HFF-Myc (cell line): ENCODE measurements at regions not wholly inside any gene's neighbourhood (a gene's known extent, or its start where the extent isn't known, plus 50 kb on each side); places are given as distances from the start of the nearest gene placed in this dataset.
"Not testable (repeated sequence)": the region's sequence is repeated elsewhere in the genome, so short reads cannot be mapped to it uniquely, and the experiment has no call there.

Source experiments
- DNase-seq: peaks from one replicate; pipeline ENCODE4 v3.0.0-alpha.2; 2011; ENCODE audit warnings: low read depth; ENCODE audit errors: extremely low read depth
- H3K4me3 ChIP-seq: replicated peaks from 2 replicates; pipeline ENCODE4 v1.5.1; 2011; ENCODE audit warnings: low read depth, mild to moderate bottlenecking, control low read depth, low read length
- CTCF ChIP-seq: IDR thresholded peaks from 2 replicates; pipeline ENCODE4 v1.5.1; 2012; ENCODE audit warnings: mild to moderate bottlenecking, low read depth, low read length, control low read depth; ENCODE audit errors: missing control alignments

GRCh38 chr18:9020221-9020620, 82.3 kb upstream of the NDUFV2 start:
- TF ChIP-seq CTCF: no peak
- H3K4me3 ChIP-seq: no peak overlapping the region
- no peak for DNase-seq

DNA sequence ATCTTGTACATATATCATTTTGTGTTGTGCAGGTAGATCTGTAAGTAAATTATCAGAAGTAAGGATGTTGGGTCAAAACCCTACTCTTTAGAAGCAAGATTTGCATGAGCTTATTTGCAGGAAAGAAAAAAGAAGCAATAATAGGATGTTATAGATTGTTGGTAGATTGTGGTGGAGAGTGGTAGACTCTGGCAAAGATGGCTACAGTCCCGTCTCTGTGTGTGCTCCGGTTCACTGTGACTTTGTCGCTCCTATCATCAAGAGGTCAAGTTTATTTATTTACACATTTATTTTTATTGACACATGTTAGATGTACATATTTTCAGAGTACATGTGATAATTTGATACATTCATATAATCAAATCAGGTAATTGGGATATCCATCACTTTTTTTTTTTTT, 81.0 kb upstream of the NDUFV2 start:
- no peak for DNase-seq
- no peak for TF ChIP-seq CTCF
- no peak overlapping the region for H3K4me3 ChIP-seq

- TF ChIP-seq CTCF: no peak
- H3K4me3 ChIP-seq: no peak overlapping the region
- no peak for DNase-seq
Measured at GRCh38 chr18:9022397-9023155, 79.9 kb upstream of the NDUFV2 start.

DNA sequence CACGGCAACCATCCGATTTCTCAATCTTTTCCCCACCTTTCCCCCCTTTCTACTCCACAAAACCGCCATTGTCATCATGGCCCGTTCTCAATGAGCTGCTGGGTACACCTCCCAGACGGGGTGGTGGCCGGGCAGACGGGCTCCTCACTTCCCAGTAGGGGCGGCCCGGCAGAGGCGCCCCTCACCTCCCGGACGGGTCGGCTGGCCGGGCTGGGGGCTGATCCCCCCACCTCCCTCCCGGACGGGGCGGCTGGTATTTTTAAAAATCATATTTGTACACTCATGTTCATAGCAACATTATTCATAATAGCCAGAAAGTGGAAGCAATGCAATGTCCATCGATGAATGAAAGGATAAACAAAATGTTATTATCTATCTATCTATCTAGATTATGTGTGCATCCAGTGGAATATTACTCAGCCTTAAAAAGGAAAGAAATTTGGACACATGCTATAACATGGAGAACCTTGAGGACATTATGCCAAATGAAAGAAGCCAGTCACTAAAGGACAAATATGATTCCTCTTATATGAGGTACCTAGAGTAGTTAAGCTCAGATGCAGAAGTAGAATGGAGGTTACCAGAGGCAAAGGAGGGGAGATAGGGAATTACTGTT, 78.4 kb upstream of the NDUFV2 start:
- not testable (repeated sequence) for DNase-seq, H3K4me3 ChIP-seq

GRCh38 chr18:9025091-9025838, 77.2 kb upstream of the NDUFV2 start:
- no peak for TF ChIP-seq CTCF
- no peak for DNase-seq
- H3K4me3 ChIP-seq: no peak overlapping the region

GRCh38 chr18:9029131-9029530, 73.4 kb upstream of the NDUFV2 start:
- no peak overlapping the region for H3K4me3 ChIP-seq
- no peak for TF ChIP-seq CTCF
- DNase-seq: no peak

DNA sequence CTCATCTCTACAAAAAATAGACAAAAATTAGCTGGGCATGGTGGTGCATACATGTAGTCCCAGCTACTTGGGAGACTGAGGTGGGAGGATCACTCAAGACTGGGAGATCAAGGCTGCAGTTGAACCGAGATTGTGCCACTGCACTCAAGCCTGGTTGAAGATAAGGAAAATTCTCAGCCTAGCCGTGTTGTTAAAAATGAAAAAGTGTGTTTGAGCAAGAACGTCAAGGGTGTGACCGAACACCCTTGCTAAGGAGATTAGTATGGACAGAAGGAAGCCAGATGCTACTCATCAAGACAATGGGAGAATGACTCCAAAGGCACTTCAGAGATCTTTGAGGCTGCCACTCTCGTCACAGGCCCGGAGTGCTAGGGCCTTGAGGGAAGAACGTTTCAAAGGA, 70.0 kb upstream of the NDUFV2 start:
- H3K4me3 ChIP-seq: no peak overlapping the region
- no peak for TF ChIP-seq CTCF
- DNase-seq: no peak
